Endodermal cell (in vitro differentiated cells): ENCODE measurements at regions not wholly inside any gene's neighbourhood (a gene's known extent, or its start where the extent isn't known, plus 50 kb on each side); places are given as distances from the start of the nearest gene placed in this dataset.

Source experiments
- DNase-seq: peaks from one replicate; pipeline ENCODE4 v3.0.0-alpha.2; 2017
- H3K27ac ChIP-seq: 2 replicates; pipeline ENCODE4 v1.5.1; 2013; ENCODE audit warnings: mild to moderate bottlenecking, low read depth, low read length, moderate library complexity
- H3K27me3 ChIP-seq: 2 replicates; pipeline ENCODE4 v1.6.1; 2013; ENCODE audit warnings: mild to moderate bottlenecking, low read length, moderate library complexity; ENCODE audit not compliant: insufficient read depth, control insufficient read depth, poor library complexity, severe bottlenecking
- H3K36me3 ChIP-seq: 2 replicates; pipeline ENCODE4 v1.7.0; 2013; ENCODE audit warnings: mild to moderate bottlenecking, low read length, moderate library complexity; ENCODE audit not compliant: control insufficient read depth, insufficient read depth
- H3K4me1 ChIP-seq: one replicate; pipeline ENCODE4 v1.7.0; 2013; ENCODE audit warnings: low read length; ENCODE audit not compliant: control insufficient read depth, insufficient read depth
- H3K4me3 ChIP-seq: 2 replicates; pipeline ENCODE4 v1.5.1; 2013; ENCODE audit warnings: mild to moderate bottlenecking, low read length, moderate library complexity
- H3K9ac ChIP-seq: 2 replicates; pipeline ENCODE4 v1.6.1; 2013; ENCODE audit warnings: mild to moderate bottlenecking, low read length, moderate library complexity; ENCODE audit not compliant: poor library complexity, severe bottlenecking; ENCODE audit errors: extremely low read depth
- H3K9me3 ChIP-seq: 2 replicates; pipeline ENCODE4 v1.6.1; 2013; ENCODE audit warnings: mild to moderate bottlenecking, low read length, moderate library complexity; ENCODE audit not compliant: control insufficient read depth
- H3K27ac Mint-ChIP-seq: 2 replicates; pipeline ENCODE4 v1.8.0; 2020; ENCODE audit warnings: mixed read lengths
- H3K27me3 Mint-ChIP-seq: 2 replicates; pipeline ENCODE4 v1.8.0; 2021; ENCODE audit warnings: mild to moderate bottlenecking, mixed read lengths; ENCODE audit not compliant: insufficient read depth
- H3K36me3 Mint-ChIP-seq: 2 replicates; pipeline ENCODE4 v1.8.0; 2020; ENCODE audit warnings: low read depth, mixed read lengths
- H3K4me1 Mint-ChIP-seq: 2 replicates; pipeline ENCODE4 v1.8.0; 2020; ENCODE audit warnings: mixed read lengths
- H3K4me3 Mint-ChIP-seq: 2 replicates; pipeline ENCODE4 v1.8.0; 2020; ENCODE audit warnings: mild to moderate bottlenecking, moderate library complexity, mixed read lengths
- H3K9me3 Mint-ChIP-seq: 2 replicates; pipeline ENCODE4 v1.8.0; 2020; ENCODE audit warnings: mild to moderate bottlenecking, mixed read lengths
- WGBS, 2 experiments: methylation state at CpG; one replicate each; pipeline versions ENCODE4 v1.1.5 to v1.1.7; 2013; ENCODE audit warnings: missing lambda C conversion rate in 2 of 2, mixed read lengths in 1 of 2; ENCODE audit not compliant: insufficient coverage in 1 of 2, insufficient read length in 1 of 2; 5-methylcytosine and 5-hydroxymethylcytosine counted together
- TF ChIP-seq, protein P1 (sequence below): fragments of 200-600 bp; sonication (generic); conservative IDR thresholded peaks from 2 replicates; pipeline ENCODE4 v1.5.0; 2021; ENCODE audit warnings: antibody characterized with exemption, mild to moderate bottlenecking

DNA sequence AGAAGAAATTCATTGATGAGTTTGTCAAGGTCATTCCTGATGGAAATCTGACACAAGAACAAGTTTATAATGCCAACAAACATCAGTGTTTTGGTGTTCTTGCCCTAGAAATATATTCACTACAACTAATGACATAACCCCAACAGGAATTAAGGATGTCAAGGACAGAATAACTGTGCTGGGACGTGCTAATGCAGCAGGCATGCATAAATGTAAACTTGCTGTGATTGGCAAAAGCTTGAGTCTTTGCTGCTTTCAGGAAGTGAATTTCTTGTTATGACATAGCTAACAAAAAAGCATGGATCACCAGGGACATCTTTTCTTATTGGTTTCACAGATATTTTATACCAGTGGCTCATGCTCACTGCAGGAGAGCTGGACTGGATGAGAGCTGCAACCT, 144.6 kb downstream of the KCTD12 start:
- TF ChIP-seq, protein P1, sequence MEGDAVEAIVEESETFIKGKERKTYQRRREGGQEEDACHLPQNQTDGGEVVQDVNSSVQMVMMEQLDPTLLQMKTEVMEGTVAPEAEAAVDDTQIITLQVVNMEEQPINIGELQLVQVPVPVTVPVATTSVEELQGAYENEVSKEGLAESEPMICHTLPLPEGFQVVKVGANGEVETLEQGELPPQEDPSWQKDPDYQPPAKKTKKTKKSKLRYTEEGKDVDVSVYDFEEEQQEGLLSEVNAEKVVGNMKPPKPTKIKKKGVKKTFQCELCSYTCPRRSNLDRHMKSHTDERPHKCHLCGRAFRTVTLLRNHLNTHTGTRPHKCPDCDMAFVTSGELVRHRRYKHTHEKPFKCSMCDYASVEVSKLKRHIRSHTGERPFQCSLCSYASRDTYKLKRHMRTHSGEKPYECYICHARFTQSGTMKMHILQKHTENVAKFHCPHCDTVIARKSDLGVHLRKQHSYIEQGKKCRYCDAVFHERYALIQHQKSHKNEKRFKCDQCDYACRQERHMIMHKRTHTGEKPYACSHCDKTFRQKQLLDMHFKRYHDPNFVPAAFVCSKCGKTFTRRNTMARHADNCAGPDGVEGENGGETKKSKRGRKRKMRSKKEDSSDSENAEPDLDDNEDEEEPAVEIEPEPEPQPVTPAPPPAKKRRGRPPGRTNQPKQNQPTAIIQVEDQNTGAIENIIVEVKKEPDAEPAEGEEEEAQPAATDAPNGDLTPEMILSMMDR, result no peak
- H3K9me3 Mint-ChIP-seq, result no peaks in the 10 kb centered on the region
- Histone ChIP-seq H3K9ac (no peak overlapping the region), H3K36me3 (no peaks in the 10 kb centered on the region), H3K9me3 (no peaks in the 10 kb centered on the region), H3K27me3 (no peaks in the 10 kb centered on the region), H3K27ac (no peak overlapping the region), H3K4me1 (no peaks in the 10 kb centered on the region), H3K4me3 (no peak overlapping the region)
- WGBS, 2 experiments, result 78 to 92% methylated on average over 1 of the region's 1 CpG
- no peaks in the 10 kb centered on the region for H3K27me3 Mint-ChIP-seq
- H3K4me1 Mint-ChIP-seq, result no peaks in the 10 kb centered on the region
- H3K36me3 Mint-ChIP-seq, result no peaks in the 10 kb centered on the region
- DNase-seq, result no peak
- no peak overlapping the region for H3K27ac Mint-ChIP-seq
- no peak overlapping the region for H3K4me3 Mint-ChIP-seq

DNA sequence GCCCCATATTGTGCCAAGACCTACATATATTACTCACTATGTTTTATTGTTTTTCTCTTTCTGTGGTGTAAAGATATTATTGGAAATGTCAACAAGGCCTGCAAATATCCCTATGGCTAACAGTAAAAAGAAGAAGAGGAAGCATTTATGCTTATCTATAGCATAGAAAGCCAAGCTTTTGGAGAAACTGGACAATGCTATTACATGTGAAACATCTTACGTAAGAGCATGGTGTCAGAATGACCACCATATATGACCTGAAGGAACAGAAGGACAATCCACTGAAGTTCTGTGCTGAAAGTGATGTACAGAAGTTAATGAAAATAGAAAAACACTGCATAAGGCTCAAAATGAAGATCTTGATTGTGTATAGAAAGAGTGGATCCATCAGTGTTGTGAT, 145.2 kb downstream of the KCTD12 start:
- H3K9me3 ChIP-seq, result no peaks in the 10 kb centered on the region
- H3K27ac Mint-ChIP-seq, result no peak overlapping the region
- H3K4me1 Mint-ChIP-seq, result no peaks in the 10 kb centered on the region
- no peaks in the 10 kb centered on the region for H3K27me3 ChIP-seq
- H3K4me3 Mint-ChIP-seq, result no peak overlapping the region
- 92 to 95% methylated on average over 1 of the region's 1 CpG for WGBS, 2 experiments
- H3K4me3 ChIP-seq, result no peak overlapping the region
- H3K4me1 ChIP-seq, result no peaks in the 10 kb centered on the region
- DNase-seq, result no peak
- no peaks in the 10 kb centered on the region for H3K27me3 Mint-ChIP-seq
- H3K36me3 Mint-ChIP-seq, result no peaks in the 10 kb centered on the region
- H3K27ac ChIP-seq, result no peak overlapping the region
- H3K9me3 Mint-ChIP-seq, result no peaks in the 10 kb centered on the region
- H3K36me3 ChIP-seq, result no peaks in the 10 kb centered on the region
- TF ChIP-seq, protein P1, result no peak
- no peak overlapping the region for H3K9ac ChIP-seq

DNA sequence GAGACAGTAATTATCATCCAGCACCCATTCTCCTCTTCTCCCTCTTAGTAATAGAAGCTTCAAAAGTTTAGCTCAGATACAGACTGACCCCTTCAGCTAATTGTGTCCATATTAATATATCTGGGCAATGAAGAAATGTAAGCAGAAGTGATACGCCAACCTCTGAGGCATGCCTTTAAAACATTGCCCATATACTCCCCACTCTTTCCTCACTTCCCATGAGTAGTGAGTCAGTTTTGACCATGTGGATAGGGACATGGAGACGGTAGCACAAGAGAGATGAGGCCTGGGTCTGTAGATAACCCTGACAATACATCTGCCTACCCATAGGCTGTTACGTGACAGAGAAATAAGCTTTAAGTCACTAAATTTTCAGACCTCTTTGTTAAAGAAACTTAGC, 147.6 kb downstream of the KCTD12 start:
- Histone ChIP-seq H3K9me3 (no peaks in the 10 kb centered on the region), H3K9ac (no peak overlapping the region), H3K4me1 (no peaks in the 10 kb centered on the region), H3K27ac (no peak overlapping the region), H3K4me3 (no peak overlapping the region), H3K36me3 (no peaks in the 10 kb centered on the region), H3K27me3 (no peaks in the 10 kb centered on the region)
- TF ChIP-seq, protein P1, result no peak
- WGBS, 2 experiments, result 95% methylated on average over 3 of the region's 3 CpGs; no CpG with 5 or more reads in 1 of the 2 experiments
- H3K4me1 Mint-ChIP-seq, result no peaks in the 10 kb centered on the region
- no peak overlapping the region for H3K27ac Mint-ChIP-seq
- DNase-seq, result no peak
- no peaks in the 10 kb centered on the region for H3K9me3 Mint-ChIP-seq
- H3K4me3 Mint-ChIP-seq, result no peak overlapping the region
- no peaks in the 10 kb centered on the region for H3K27me3 Mint-ChIP-seq
- no peaks in the 10 kb centered on the region for H3K36me3 Mint-ChIP-seq
